ENCODE measurements at regions not wholly inside any gene's neighbourhood (a gene's known extent, or its start where the extent isn't known, plus 50 kb on each side); places are given as distances from the start of the nearest gene placed in this dataset.
"Not testable (repeated sequence)": the region's sequence is repeated elsewhere in the genome, so short reads cannot be mapped to it uniquely, and the experiment has no call there.

DNA sequence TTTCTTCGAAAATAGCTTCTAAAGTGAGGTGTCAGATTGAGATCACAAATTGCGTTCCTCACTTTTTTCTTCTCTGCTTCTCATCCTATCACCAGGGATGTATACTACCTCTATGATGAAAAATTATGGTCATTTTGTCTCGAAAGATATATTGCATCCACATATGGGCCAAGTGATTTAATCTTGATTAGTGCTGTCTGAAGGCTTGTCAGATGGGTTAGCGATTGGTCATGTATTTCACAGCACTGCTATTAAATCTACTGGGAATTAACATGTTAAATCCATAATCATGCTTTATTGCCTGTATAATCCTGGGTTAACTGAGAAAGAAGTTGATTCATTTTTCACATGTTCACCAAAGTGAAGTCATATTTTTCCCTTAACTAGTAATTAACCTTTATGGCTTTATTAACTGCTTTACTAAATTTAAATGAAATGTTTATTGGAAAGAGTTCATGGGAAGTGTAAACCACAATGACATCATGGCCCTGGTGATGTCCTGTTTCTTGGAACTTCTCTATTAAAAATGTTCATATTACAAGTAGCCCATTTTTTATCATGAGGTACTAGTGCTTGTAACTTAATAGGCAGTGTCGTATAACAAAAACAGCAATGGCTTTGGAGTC, 193.3 kb downstream of the SMC2 start:
- TF ChIP-seq, protein P1, sequence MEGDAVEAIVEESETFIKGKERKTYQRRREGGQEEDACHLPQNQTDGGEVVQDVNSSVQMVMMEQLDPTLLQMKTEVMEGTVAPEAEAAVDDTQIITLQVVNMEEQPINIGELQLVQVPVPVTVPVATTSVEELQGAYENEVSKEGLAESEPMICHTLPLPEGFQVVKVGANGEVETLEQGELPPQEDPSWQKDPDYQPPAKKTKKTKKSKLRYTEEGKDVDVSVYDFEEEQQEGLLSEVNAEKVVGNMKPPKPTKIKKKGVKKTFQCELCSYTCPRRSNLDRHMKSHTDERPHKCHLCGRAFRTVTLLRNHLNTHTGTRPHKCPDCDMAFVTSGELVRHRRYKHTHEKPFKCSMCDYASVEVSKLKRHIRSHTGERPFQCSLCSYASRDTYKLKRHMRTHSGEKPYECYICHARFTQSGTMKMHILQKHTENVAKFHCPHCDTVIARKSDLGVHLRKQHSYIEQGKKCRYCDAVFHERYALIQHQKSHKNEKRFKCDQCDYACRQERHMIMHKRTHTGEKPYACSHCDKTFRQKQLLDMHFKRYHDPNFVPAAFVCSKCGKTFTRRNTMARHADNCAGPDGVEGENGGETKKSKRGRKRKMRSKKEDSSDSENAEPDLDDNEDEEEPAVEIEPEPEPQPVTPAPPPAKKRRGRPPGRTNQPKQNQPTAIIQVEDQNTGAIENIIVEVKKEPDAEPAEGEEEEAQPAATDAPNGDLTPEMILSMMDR (IDR thresholded peaks at IDR 0.05; ENCODE audit: borderline replicate concordance, insufficient read depth, low read depth, low read length) = no peak
- H3K4me3 ChIP-seq (ENCODE audit: low read depth, low read length) = no peak overlapping the region

DNA sequence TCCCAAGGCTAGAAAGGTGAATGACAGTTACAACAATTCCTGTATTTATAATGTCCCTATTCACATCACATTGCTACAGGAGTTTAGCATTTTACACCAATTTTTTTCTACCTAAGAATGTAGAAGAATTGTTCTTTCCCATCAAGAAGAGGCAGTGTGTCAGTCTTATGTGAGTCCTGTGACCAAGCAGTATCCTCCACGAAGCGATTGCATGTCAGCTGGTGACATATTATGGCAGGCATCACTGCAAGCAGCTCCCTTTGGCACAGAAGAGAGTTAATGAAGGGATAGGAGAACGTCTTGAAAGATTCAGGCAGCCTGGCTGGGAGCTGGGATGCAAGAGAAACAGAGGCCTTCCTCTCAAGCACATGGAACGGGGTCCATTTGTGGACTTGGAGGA, 199.8 kb downstream of the SMC2 start:
- no peak overlapping the region for H3K4me3 ChIP-seq (ENCODE audit: low read depth, low read length)
- TF ChIP-seq, protein P1 (IDR thresholded peaks at IDR 0.05; ENCODE audit: borderline replicate concordance, insufficient read depth, low read depth, low read length) = no peak

DNA sequence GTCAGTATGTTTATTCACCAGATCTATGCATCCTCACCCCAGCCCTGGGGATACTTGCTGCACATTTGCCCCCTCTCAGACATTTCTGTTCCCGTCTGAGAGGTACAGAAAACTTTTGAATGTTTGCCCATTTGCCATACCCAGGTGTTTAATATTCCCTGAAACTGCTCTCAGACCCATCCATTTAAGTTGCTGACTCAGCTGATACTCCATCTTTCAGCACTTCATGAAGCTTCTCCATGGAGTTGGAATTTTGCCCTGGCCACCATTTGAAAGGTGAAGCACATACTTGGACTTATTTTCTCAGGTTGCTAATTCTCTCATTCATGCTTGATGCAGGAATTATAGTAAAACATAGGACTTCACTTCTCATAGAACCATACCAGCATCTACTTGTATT, 203.9 kb upstream of the OR13F1 start:
- TF ChIP-seq, protein P1 (IDR thresholded peaks at IDR 0.05; ENCODE audit: borderline replicate concordance, insufficient read depth, low read depth, low read length) = no peak
- no peak overlapping the region for H3K4me3 ChIP-seq (ENCODE audit: low read depth, low read length)

DNA sequence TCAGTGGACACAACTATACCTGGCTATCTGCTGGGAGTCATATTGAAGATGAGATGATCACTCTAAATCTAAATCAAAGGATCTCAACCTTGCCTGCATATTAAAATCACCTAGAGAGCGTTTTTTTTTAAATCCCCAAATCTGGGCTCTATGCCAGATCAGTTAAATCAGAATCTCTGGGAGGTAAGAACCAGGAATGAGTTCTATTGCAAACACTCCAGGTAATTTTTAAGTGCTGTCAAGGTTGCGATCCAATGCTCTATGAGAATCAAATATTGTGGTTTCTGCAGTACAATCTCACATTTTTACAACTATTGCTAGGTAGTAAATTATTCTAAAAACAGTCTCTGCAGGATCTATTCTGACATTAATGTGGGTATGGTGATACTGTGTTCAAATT, 202.3 kb upstream of the OR13F1 start:
- TF ChIP-seq, protein P1 (IDR thresholded peaks at IDR 0.05; ENCODE audit: borderline replicate concordance, insufficient read depth, low read depth, low read length) = no peak
- H3K4me3 ChIP-seq (ENCODE audit: low read depth, low read length) = no peak overlapping the region

DNA sequence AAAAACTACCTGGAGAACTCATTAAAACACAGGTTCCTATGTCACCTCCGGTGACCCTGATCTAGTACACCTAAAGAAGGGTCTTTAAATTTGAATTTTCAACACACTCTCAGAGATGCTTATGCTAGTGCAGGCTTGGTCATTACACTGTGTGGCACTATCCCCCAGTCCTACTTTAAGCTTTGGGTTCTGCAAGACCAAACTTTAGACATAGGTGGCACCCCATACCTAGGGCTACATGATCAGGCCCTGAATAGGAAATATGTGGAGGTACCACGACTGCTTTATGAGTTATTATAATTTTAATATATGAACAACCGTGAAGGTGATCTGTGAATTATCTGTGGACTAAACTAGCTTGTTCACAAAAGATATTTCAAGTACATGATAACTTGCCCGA, 201.3 kb upstream of the OR13F1 start:
- TF ChIP-seq, protein P1 (IDR thresholded peaks at IDR 0.05; ENCODE audit: borderline replicate concordance, insufficient read depth, low read depth, low read length) = no peak
- no peak overlapping the region for H3K4me3 ChIP-seq (ENCODE audit: low read depth, low read length)

DNA sequence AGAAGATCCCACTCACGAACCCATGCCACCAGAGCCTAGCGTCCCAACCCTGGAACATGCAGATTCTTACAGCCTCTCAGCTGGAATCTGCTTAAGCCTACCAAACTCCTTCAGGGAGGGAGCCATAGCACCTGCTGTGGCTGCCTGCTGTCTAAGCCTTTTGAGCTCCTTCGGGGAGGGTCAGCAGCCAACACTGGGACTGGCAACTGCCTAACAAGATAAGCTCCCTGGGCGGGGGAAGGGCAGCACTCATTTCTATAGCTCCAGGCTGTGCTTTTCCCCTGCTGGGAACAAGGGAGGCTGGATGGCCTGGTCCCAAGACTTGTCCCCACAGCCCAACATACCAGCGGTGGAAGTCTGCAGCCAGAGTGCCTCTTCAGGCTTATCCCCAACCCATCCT, 199.1 kb upstream of the OR13F1 start:
- no peak overlapping the region for H3K4me3 ChIP-seq (ENCODE audit: low read depth, low read length)
- TF ChIP-seq, protein P1 (IDR thresholded peaks at IDR 0.05; ENCODE audit: borderline replicate concordance, insufficient read depth, low read depth, low read length) = no peak

DNA sequence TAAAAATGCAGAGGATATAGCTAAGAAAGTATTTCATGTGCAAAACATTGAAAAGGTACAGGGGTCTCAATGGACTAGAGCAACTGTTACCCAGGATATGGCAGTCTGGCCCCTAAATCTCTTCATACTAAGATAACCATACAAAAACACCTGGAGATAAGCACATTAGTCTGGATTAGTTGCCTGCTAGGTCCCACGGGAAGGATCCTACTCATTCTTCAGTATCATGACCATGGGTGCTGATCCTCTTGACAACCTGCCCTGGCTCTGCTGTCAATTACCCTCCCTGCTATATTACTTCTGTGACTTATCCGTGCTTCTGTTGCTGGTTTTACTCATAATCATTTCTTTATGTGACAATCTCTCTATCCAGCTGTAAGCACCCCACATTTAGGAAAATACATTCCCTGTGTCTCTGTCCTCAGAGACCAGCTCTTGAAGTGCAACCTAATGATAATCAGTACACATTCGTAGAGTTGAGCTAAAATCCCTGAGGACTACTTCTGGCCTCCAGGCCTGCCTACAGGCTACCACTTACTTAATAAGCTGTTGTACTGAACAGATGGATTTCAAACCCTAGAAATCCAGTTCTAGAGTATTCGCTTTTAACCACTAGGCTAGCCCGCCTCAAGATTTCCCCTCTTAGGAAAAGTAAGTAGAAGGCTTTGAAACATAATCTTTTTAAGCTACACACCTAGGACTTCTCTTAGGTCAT, 190.5 kb upstream of the OR13F1 start:
- TF ChIP-seq, protein P1 (IDR thresholded peaks at IDR 0.05; ENCODE audit: borderline replicate concordance, insufficient read depth, low read depth, low read length) = no peak

DNA sequence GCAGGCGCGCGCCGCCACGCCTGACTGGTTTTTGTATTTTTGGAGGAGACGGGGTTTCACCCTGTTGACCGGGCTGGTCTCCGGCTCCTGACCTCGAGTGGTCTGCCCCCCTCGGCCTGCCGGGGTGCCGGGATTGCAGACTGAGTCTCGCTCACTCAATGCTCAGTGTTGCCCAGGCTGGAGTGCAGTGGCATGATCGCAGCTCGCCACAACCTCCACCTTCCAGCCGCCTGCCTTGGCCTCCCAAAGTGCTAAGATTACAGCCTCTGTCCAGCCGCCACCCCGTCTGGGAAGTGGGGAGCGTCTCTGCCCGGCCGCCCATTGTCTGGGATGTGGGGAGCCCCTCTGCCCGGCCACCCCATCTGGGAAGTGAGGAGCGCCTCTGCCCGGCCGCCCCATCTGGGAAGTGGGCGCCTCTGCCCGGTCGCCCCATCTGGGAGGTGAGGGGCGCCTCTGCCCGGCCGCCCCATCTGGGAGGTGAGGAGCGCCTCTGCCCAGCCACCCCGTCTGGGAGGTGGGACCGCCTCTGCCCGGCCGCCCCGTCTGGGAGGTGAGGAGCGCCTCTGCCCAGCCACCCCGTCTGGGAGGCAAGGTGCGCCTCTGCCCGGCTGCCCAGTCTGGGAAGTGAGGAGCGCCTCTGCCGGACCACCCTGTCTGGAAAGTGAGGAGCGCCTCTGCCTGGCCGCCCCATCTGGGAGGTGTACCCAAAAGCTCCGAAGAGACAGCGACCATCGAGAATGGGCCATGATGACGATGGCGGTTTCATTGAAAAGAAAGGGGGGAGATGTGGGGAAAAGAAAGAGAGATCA, 187.7 kb upstream of the OR13F1 start:
- H3K4me3 ChIP-seq (ENCODE audit: low read depth, low read length) = not testable (repeated sequence)

More for the DNA sequence above, 190.5 kb upstream of the OR13F1 start:
- no peak overlapping the region for H3K4me3 ChIP-seq (ENCODE audit: low read depth, low read length)

All from GM12875 (cell line).